PC-9 (cell line): ENCODE measurements at regions not wholly inside any gene's neighbourhood (a gene's known extent, or its start where the extent isn't known, plus 50 kb on each side); places are given as distances from the start of the nearest gene placed in this dataset.

Source experiments
- BruUV-seq: library from RNA; stranded (reverse); fragments of 400-500 nt; replicated peaks from 2 replicates; lab custom pipeline; 2021; lab: Mats Ljungman, UMichigan
- CTCF ChIA-PET: fragments of 300-600 bp; sonication (Branson Sonifier 250); formaldehyde crosslinking; loops from one replicate; lab custom pipeline; 2022; ENCODE audit warnings: antibody characterized with exemption; lab: Charles Lee
- POLR2A ChIA-PET: fragments of 300-600 bp; sonication (Branson Sonifier 250); formaldehyde crosslinking; loops from one replicate; lab custom pipeline; 2022; ENCODE audit warnings: antibody characterized with exemption; ENCODE audit not compliant: unreplicated experiment; lab: Charles Lee
- DNase-seq, 2 experiments: peaks; one replicate each; pipeline versions ENCODE4 v3.0.0 to v3.0.0-alpha.2; 2015 to 2022; ENCODE audit warnings: mixed read lengths in 1 of 2
- H2AFZ ChIP-seq: fragments of 200-600 bp; sonication (generic); 2 replicates; pipeline ENCODE4 v1.8.1; 2017; ENCODE audit warnings: antibody characterized with exemption
- H3F3A ChIP-seq: fragments of 200-600 bp; sonication (generic); 2 replicates; pipeline ENCODE4 v1.8.1; 2017; ENCODE audit warnings: antibody characterized with exemption, mild to moderate bottlenecking, low read depth; ENCODE audit not compliant: insufficient read depth
- H3K27ac ChIP-seq: fragments of 200-600 bp; sonication (generic); 2 replicates; pipeline ENCODE4 v1.6.1; 2016; ENCODE audit warnings: mixed run types
- H3K27me3 ChIP-seq: fragments of 200-600 bp; sonication (generic); 2 replicates; pipeline ENCODE4 v1.6.1; 2016; ENCODE audit warnings: low read depth, mixed run types; ENCODE audit not compliant: insufficient read depth
- H3K36me3 ChIP-seq: fragments of 200-600 bp; sonication (generic); 2 replicates; pipeline ENCODE4 v1.6.1; 2016; ENCODE audit warnings: low read depth, mixed run types
- H3K4me1 ChIP-seq: fragments of 200-600 bp; sonication (generic); replicated peaks from 2 replicates; pipeline ENCODE4 v1.6.1; 2016; ENCODE audit warnings: mixed run types; ENCODE audit not compliant: insufficient read depth
- H3K4me2 ChIP-seq: fragments of 200-600 bp; sonication (generic); 2 replicates; pipeline ENCODE4 v1.6.1; 2017; ENCODE audit warnings: mixed run types
- H3K4me3 ChIP-seq: fragments of 200-600 bp; sonication (generic); 2 replicates; pipeline ENCODE4 v1.6.1; 2016; ENCODE audit warnings: mixed run types
- H3K79me2 ChIP-seq: fragments of 200-600 bp; sonication (generic); 2 replicates; pipeline ENCODE4 v1.6.1; 2017; ENCODE audit warnings: low read depth, mixed run types
- H3K9me2 ChIP-seq: fragments of 200-600 bp; sonication (generic); 2 replicates; pipeline ENCODE4 v1.8.1; 2017; ENCODE audit warnings: mild to moderate bottlenecking; ENCODE audit not compliant: insufficient read depth
- H3K9me3 ChIP-seq: fragments of 200-600 bp; sonication (generic); 2 replicates; pipeline ENCODE4 v1.8.1; 2016; ENCODE audit warnings: low read depth; ENCODE audit not compliant: insufficient read depth
- H4K20me1 ChIP-seq: fragments of 200-600 bp; sonication (generic); 2 replicates; pipeline ENCODE4 v1.8.1; 2017; ENCODE audit not compliant: insufficient read depth
- EZH2 ChIP-seq: fragments of 200-600 bp; sonication (generic); IDR thresholded peaks from 2 replicates; pipeline ENCODE4 v1.8.0; 2017; ENCODE audit warnings: antibody characterized with exemption, low read depth
- intact Hi-C: fragments of 100-400 bp; cut with micrococcal nuclease; formaldehyde crosslinking; loops from one replicate; pipeline ENCODE4 v1.10.0; 2022; ENCODE audit not compliant: unreplicated experiment
- TF ChIP-seq, protein P1 (sequence below): fragments of 200-600 bp; sonication (generic); conservative IDR thresholded peaks from 2 replicates; pipeline ENCODE4 v1.6.1; 2017; ENCODE audit warnings: mixed run types, antibody characterized with exemption, mild to moderate bottlenecking, moderate library complexity

DNA sequence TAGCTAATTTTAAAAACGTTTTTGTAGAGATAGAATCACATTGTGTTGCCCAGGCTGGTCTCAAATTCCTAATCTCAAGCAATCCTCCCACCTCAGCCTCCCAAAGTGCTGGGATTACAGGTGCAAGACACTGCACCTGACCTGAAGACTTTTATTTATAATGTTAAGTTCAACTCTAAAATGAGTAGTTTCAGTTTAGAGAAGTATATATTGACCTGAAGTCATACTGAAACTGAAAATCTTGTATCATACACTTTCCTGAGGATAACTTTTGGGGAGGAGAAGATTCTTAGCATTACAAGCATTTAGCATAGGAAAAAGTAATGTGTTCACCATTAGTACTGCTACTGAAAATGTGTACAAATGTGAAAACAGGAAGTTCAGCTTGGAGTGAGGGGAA lies 249.3 kb downstream of the CASP12 start:
- no peak for TF ChIP-seq EZH2
- TF ChIP-seq, protein P1, sequence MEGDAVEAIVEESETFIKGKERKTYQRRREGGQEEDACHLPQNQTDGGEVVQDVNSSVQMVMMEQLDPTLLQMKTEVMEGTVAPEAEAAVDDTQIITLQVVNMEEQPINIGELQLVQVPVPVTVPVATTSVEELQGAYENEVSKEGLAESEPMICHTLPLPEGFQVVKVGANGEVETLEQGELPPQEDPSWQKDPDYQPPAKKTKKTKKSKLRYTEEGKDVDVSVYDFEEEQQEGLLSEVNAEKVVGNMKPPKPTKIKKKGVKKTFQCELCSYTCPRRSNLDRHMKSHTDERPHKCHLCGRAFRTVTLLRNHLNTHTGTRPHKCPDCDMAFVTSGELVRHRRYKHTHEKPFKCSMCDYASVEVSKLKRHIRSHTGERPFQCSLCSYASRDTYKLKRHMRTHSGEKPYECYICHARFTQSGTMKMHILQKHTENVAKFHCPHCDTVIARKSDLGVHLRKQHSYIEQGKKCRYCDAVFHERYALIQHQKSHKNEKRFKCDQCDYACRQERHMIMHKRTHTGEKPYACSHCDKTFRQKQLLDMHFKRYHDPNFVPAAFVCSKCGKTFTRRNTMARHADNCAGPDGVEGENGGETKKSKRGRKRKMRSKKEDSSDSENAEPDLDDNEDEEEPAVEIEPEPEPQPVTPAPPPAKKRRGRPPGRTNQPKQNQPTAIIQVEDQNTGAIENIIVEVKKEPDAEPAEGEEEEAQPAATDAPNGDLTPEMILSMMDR = no peak
- no peaks in the 10 kb centered on the region for H3K36me3 ChIP-seq

DNA sequence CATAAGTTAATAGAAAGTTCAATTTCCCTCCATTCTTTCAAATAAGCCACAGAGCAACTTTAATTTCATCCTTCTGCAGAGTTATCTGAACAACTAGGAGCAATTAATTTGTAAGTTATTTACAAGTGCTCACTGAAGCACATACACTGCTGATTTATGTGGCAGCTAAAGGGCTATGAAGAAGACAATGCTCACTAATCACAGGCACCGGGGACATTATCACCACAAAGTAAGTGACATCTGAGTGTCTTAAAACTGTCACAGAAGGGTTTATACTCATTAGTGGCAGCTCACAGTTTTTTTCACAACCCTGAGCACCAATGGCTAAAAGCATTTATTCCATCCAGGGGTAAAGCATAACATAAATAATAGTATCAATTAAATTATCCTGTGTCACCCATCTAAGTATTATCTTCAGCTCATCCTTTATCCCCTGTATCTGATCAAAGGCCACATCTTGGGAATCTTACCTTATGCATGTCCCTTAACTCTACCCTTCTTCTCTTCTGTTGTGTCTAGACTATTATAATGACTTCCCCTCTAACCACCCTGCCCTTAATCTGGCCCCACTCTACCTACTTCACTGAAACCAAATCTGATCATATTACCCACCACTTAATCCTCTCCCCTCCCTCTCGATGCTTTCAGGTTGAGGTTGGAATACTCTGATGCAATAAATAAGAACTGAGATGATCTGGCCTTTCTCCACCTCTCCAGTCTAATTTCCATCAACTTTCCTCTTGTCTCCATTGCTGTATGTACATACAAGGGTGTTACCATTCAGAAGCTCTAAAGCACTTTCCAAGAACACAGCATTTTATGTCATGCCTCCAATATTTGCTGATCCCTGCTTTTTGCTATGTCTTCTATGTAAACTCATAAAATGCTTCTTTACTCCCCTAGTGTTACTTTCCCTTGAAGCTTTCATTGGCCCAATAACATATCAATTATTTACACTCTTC lies 252.7 kb downstream of the CASP12 start:
- Histone ChIP-seq H3K4me3 (no peak overlapping the region), H2AFZ (no peak overlapping the region), H3K27ac (no peak overlapping the region), H3K4me2 (no peak overlapping the region), H3K9me3 (no peaks in the 10 kb centered on the region), H3K9me2 (peaks cover 7% of the 10 kb centered on the region; the same call in 1 of the 2 replicates), H4K20me1 (no peaks in the 10 kb centered on the region), H3K4me1 (no peaks in the 10 kb centered on the region), H3K27me3 (no peaks in the 10 kb centered on the region), H3K36me3 (no peaks in the 10 kb centered on the region), H3F3A (no peaks in the 10 kb centered on the region), H3K79me2 (no peaks in the 10 kb centered on the region)
- TF ChIP-seq, protein P1 = no peak
- no peak for TF ChIP-seq EZH2
- POLR2A ChIA-PET = no interaction called here
- DNase-seq = no peak
- intact Hi-C loops = no loop called here
- CTCF ChIA-PET = no interaction called here
- no TSS peak for BruUV-seq

More for the DNA sequence above, 249.3 kb downstream of the CASP12 start:
- ChIA-PET POLR2A (no interaction called here), CTCF (no interaction called here)
- Histone ChIP-seq H3K27me3 (no peaks in the 10 kb centered on the region), H2AFZ (no peak overlapping the region), H3K4me1 (no peaks in the 10 kb centered on the region), H3K27ac (no peak overlapping the region), H3K4me2 (no peak overlapping the region), H4K20me1 (no peaks in the 10 kb centered on the region), H3K9me3 (no peaks in the 10 kb centered on the region), H3K9me2 (peaks cover 7% of the 10 kb centered on the region; the same call in 1 of the 2 replicates), H3K79me2 (no peaks in the 10 kb centered on the region), H3K4me3 (no peak overlapping the region), H3F3A (no peaks in the 10 kb centered on the region; the same call in 1 of the 2 replicates)
- no peak for DNase-seq
- intact Hi-C loops = no loop called here
- no TSS peak for BruUV-seq

DNA sequence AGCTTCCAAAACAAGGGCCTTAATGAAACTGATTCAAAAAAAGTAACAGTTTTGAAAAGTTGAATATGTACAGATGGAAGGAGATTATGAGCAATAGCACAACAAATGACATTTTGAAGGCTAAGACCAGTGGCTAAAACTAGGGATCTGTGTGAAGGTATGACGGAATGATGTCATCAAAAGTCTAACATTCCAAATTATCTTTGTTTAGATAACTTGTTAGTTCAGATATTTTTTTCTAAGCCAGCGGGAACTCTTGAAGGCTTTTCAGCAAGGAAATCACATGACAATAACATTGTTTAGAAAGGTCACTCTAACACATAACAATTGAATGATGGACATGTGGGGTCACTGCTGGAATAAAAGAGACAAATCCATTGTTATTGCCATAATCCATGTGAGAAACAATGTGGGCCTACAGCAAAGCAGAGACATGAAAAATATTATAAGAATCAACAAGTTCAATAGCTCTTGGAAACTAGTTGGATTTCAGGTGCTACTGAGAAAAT lies 260.5 kb downstream of the CASP12 start:
- Histone ChIP-seq H3K27me3 (no peaks in the 10 kb centered on the region), H3K27ac (no peak overlapping the region), H3K4me2 (no peak overlapping the region), H3K9me2 (no peaks in the 10 kb centered on the region), H3K4me1 (0 out of 2 replicates have a peak, but pooled peaks cover 6% of the 10 kb centered on the region), H2AFZ (no peak overlapping the region), H3K79me2 (no peaks in the 10 kb centered on the region), H3K9me3 (no peaks in the 10 kb centered on the region; the same call in 1 of the 2 replicates), H4K20me1 (no peaks in the 10 kb centered on the region), H3K4me3 (no peak overlapping the region), H3K36me3 (no peaks in the 10 kb centered on the region), H3F3A (no peaks in the 10 kb centered on the region)
- TF ChIP-seq, protein P1 = no peak
- TF ChIP-seq EZH2 = no peak
- ChIA-PET POLR2A (no interaction called here), CTCF (no interaction called here)
- BruUV-seq = no TSS peak
- intact Hi-C loops = no loop called here
- DNase-seq = no peak
